ENCODE measurements at regions not wholly inside any gene's neighbourhood (a gene's known extent, or its start where the extent isn't known, plus 50 kb on each side); places are given as distances from the start of the nearest gene placed in this dataset.

GRCh38 chr4:164514765-164515164 lies 239.2 kb upstream of the SMIM31 start:
- no peak for DNase-seq
- Mint-ChIP-seq H3K27me3 (ENCODE audit: insufficient read depth) (no peaks in the 10 kb centered on the region), H3K4me3 (no peak overlapping the region), H3K36me3 (ENCODE audit: low read depth) (no peaks in the 10 kb centered on the region), H3K9me3 (peaks cover 18% of the 10 kb centered on the region), H3K4me1 (ENCODE audit: low read depth) (no peaks in the 10 kb centered on the region), H3K27ac (no peak overlapping the region)
- no peak for TF ChIP-seq CTCF (IDR thresholded peaks at IDR 0.05)

- H3K27me3 Mint-ChIP-seq (ENCODE audit: insufficient read depth): no peaks in the 10 kb centered on the region
- H3K4me1 Mint-ChIP-seq (ENCODE audit: low read depth): no peaks in the 10 kb centered on the region
- H3K36me3 Mint-ChIP-seq (ENCODE audit: low read depth): no peaks in the 10 kb centered on the region
- TF ChIP-seq CTCF (IDR thresholded peaks at IDR 0.05): no peak
- H3K4me3 Mint-ChIP-seq: no peak overlapping the region
- H3K27ac Mint-ChIP-seq: no peak overlapping the region
- H3K9me3 Mint-ChIP-seq: peaks cover 27% of the 10 kb centered on the region
- DNase-seq: no peak
Measured at GRCh38 chr4:164524789-164525188, 229.1 kb upstream of the SMIM31 start.

- Mint-ChIP-seq H3K4me1 (ENCODE audit: low read depth) (no peaks in the 10 kb centered on the region), H3K27ac (no peak overlapping the region), H3K4me3 (no peak overlapping the region), H3K9me3 (peaks cover 38% of the 10 kb centered on the region), H3K27me3 (ENCODE audit: insufficient read depth) (no peaks in the 10 kb centered on the region; the same call in 1 of the 2 replicates), H3K36me3 (ENCODE audit: low read depth) (no peaks in the 10 kb centered on the region)
- DNase-seq: no peak
- TF ChIP-seq CTCF (IDR thresholded peaks at IDR 0.05): no peak
Measured at GRCh38 chr4:164526933-164527583, 226.9 kb upstream of the SMIM31 start.

GRCh38 chr4:164529058-164529457 lies 224.9 kb upstream of the SMIM31 start:
- Mint-ChIP-seq H3K4me1 (ENCODE audit: low read depth) (no peaks in the 10 kb centered on the region), H3K36me3 (ENCODE audit: low read depth) (no peaks in the 10 kb centered on the region), H3K4me3 (no peak overlapping the region), H3K27me3 (ENCODE audit: insufficient read depth) (no peaks in the 10 kb centered on the region; the same call in 1 of the 2 replicates), H3K27ac (no peak overlapping the region), H3K9me3 (peaks cover 30% of the 10 kb centered on the region)
- DNase-seq: no peak
- TF ChIP-seq CTCF (IDR thresholded peaks at IDR 0.05): no peak

GRCh38 chr4:164529486-164529885 lies 224.4 kb upstream of the SMIM31 start:
- Mint-ChIP-seq H3K9me3 (peaks cover 33% of the 10 kb centered on the region), H3K27me3 (ENCODE audit: insufficient read depth) (no peaks in the 10 kb centered on the region; the same call in 1 of the 2 replicates), H3K27ac (no peak overlapping the region), H3K4me1 (ENCODE audit: low read depth) (no peaks in the 10 kb centered on the region), H3K36me3 (ENCODE audit: low read depth) (no peaks in the 10 kb centered on the region), H3K4me3 (no peak overlapping the region)
- TF ChIP-seq CTCF (IDR thresholded peaks at IDR 0.05): no peak
- DNase-seq: no peak
